Astrocyte (in vitro differentiated cells and primary cell): ENCODE measurements at regions not wholly inside any gene's neighbourhood (a gene's known extent, or its start where the extent isn't known, plus 50 kb on each side); places are given as distances from the start of the nearest gene placed in this dataset.

ENCODE experiments used
- DNase-seq: peaks from one replicate; pipeline ENCODE4 v3.0.0-alpha.2; 2010; ENCODE audit warnings: low read depth
- FAIRE-seq: peaks from 2 replicates; lab custom pipeline; 2011; peaks lifted over from hg19 to GRCh38; lab: Jason Lieb, UNC
- H2AFZ ChIP-seq: 2 replicates; pipeline ENCODE4 v1.6.0; 2012; ENCODE audit warnings: low read depth, low read length, inconsistent platforms
- H3K27ac ChIP-seq: 2 replicates; pipeline ENCODE4 v1.5.1; 2011; ENCODE audit warnings: low read depth, low read length, inconsistent platforms
- H3K27me3 ChIP-seq: 2 replicates; pipeline ENCODE4 v1.6.0; 2011; ENCODE audit warnings: low read length, inconsistent platforms; ENCODE audit not compliant: insufficient read depth
- H3K36me3 ChIP-seq: 2 replicates; pipeline ENCODE4 v1.5.1; 2011; ENCODE audit warnings: low read length, inconsistent platforms; ENCODE audit not compliant: insufficient read depth
- H3K4me1 ChIP-seq: 2 replicates; pipeline ENCODE4 v1.5.1; 2011; ENCODE audit warnings: low read length, inconsistent platforms; ENCODE audit not compliant: insufficient read depth
- H3K4me2 ChIP-seq: 2 replicates; pipeline ENCODE4 v1.6.0; 2012; ENCODE audit warnings: low read length, inconsistent platforms
- H3K4me3 ChIP-seq: 2 replicates; pipeline ENCODE4 v1.5.1; 2011; ENCODE audit warnings: low read depth, mild to moderate bottlenecking, low read length, inconsistent platforms; ENCODE audit not compliant: insufficient read depth
- H3K79me2 ChIP-seq: 2 replicates; pipeline ENCODE4 v1.6.0; 2012; ENCODE audit warnings: mild to moderate bottlenecking, low read length, inconsistent platforms; ENCODE audit not compliant: insufficient read depth
- H3K9ac ChIP-seq: 2 replicates; pipeline ENCODE4 v1.6.0; 2012; ENCODE audit warnings: mild to moderate bottlenecking, low read length, inconsistent platforms
- H3K9me3 ChIP-seq: 2 replicates; pipeline ENCODE4 v1.5.1; 2012; ENCODE audit warnings: low read depth, mild to moderate bottlenecking, low read length, inconsistent platforms; ENCODE audit not compliant: insufficient read depth
- H4K20me1 ChIP-seq: 2 replicates; pipeline ENCODE4 v1.6.0; 2012; ENCODE audit warnings: low read length, inconsistent platforms; ENCODE audit not compliant: insufficient read depth
- H3K27ac Mint-ChIP-seq: one replicate; pipeline ENCODE4 v1.8.0; 2021; ENCODE audit warnings: mild to moderate bottlenecking, mixed read lengths; ENCODE audit not compliant: unreplicated experiment
- H3K27me3 Mint-ChIP-seq: one replicate; pipeline ENCODE4 v1.8.0; 2021; ENCODE audit warnings: low read depth, mixed read lengths; ENCODE audit not compliant: unreplicated experiment
- H3K36me3 Mint-ChIP-seq: one replicate; pipeline ENCODE4 v1.8.0; 2021; ENCODE audit warnings: low read depth, mixed read lengths; ENCODE audit not compliant: unreplicated experiment
- H3K4me1 Mint-ChIP-seq: one replicate; pipeline ENCODE4 v1.8.0; 2021; ENCODE audit warnings: low read depth, mixed read lengths; ENCODE audit not compliant: unreplicated experiment
- H3K4me3 Mint-ChIP-seq: one replicate; pipeline ENCODE4 v1.8.0; 2021; ENCODE audit warnings: mild to moderate bottlenecking, moderate library complexity, mixed read lengths; ENCODE audit not compliant: unreplicated experiment
- H3K9me3 Mint-ChIP-seq: one replicate; pipeline ENCODE4 v1.8.0; 2021; ENCODE audit warnings: mild to moderate bottlenecking, mixed read lengths; ENCODE audit not compliant: unreplicated experiment
- CTCF ChIP-seq: IDR thresholded peaks from 2 replicates; pipeline ENCODE4 v1.5.1; 2011; ENCODE audit warnings: low read depth, mild to moderate bottlenecking, inconsistent platforms, low read length, moderate library complexity; ENCODE audit not compliant: insufficient read depth
- EZH2 ChIP-seq: IDR thresholded peaks from 2 replicates; pipeline ENCODE4 v1.6.1; 2012; ENCODE audit warnings: mild to moderate bottlenecking, low read length, inconsistent platforms; ENCODE audit not compliant: insufficient read depth

GRCh38 chr20:51142448-51142847 is 119.5 kb upstream of the KCNG1 start:
- no peak overlapping the region for H3K4me3 Mint-ChIP-seq
- no peak for FAIRE-seq
- no peaks in the 10 kb centered on the region for H3K79me2 ChIP-seq

GRCh38 chr20:51140671-51141070 is 117.8 kb upstream of the KCNG1 start:
- Histone ChIP-seq H3K27me3 (peaks cover 2% of the 10 kb centered on the region), H2AFZ (no peak overlapping the region), H3K4me2 (no peak overlapping the region), H3K27ac (no peak overlapping the region), H3K4me1 (no peaks in the 10 kb centered on the region), H3K79me2 (no peaks in the 10 kb centered on the region), H3K4me3 (no peak overlapping the region), H3K9ac (no peak overlapping the region), H4K20me1 (no peaks in the 10 kb centered on the region), H3K9me3 (no peaks in the 10 kb centered on the region), H3K36me3 (no peaks in the 10 kb centered on the region)
- Mint-ChIP-seq H3K4me3 (no peak overlapping the region), H3K36me3 (no peaks in the 10 kb centered on the region), H3K4me1 (peaks cover 4% of the 10 kb centered on the region), H3K9me3 (peaks cover 2% of the 10 kb centered on the region), H3K27me3 (peaks cover 26% of the 10 kb centered on the region), H3K27ac (no peak overlapping the region)
- TF ChIP-seq CTCF = no peak
- no peak for TF ChIP-seq EZH2
- no peak for DNase-seq
- FAIRE-seq = no peak

More at GRCh38 chr20:51142448-51142847, 119.5 kb upstream of the KCNG1 start:
- Mint-ChIP-seq H3K27me3 (peaks cover 26% of the 10 kb centered on the region), H3K9me3 (peaks cover 6% of the 10 kb centered on the region), H3K4me1 (peaks cover 1% of the 10 kb centered on the region), H3K36me3 (no peaks in the 10 kb centered on the region), H3K27ac (no peak overlapping the region)
- Histone ChIP-seq H2AFZ (no peak overlapping the region), H3K36me3 (no peaks in the 10 kb centered on the region), H3K4me1 (no peaks in the 10 kb centered on the region), H3K4me2 (no peak overlapping the region), H3K27me3 (peaks cover 2% of the 10 kb centered on the region), H3K27ac (no peak overlapping the region), H3K4me3 (no peak overlapping the region), H3K9me3 (no peaks in the 10 kb centered on the region), H3K9ac (no peak overlapping the region), H4K20me1 (no peaks in the 10 kb centered on the region)
- TF ChIP-seq CTCF = no peak
- no peak for TF ChIP-seq EZH2
- no peak for DNase-seq

GRCh38 chr20:51139891-51140290 is 117.0 kb upstream of the KCNG1 start:
- Mint-ChIP-seq H3K9me3 (no peaks in the 10 kb centered on the region), H3K27ac (no peak overlapping the region), H3K36me3 (no peaks in the 10 kb centered on the region), H3K4me3 (no peak overlapping the region), H3K4me1 (peaks cover 4% of the 10 kb centered on the region), H3K27me3 (peaks cover 22% of the 10 kb centered on the region)
- DNase-seq = no peak
- no peak overlapping the region for H3K9ac ChIP-seq
- H3K27me3 ChIP-seq = peaks cover 2% of the 10 kb centered on the region
- TF ChIP-seq CTCF (no peak), EZH2 (no peak)
- H3K4me3 ChIP-seq = no peak overlapping the region
- FAIRE-seq = no peak
- no peak overlapping the region for H3K4me2 ChIP-seq
- no peaks in the 10 kb centered on the region for H3K36me3 ChIP-seq
- no peaks in the 10 kb centered on the region for H3K79me2 ChIP-seq
- H3K9me3 ChIP-seq = no peaks in the 10 kb centered on the region
- H4K20me1 ChIP-seq = no peaks in the 10 kb centered on the region
- H3K27ac ChIP-seq = no peak overlapping the region
- H3K4me1 ChIP-seq = no peaks in the 10 kb centered on the region
- H2AFZ ChIP-seq = no peak overlapping the region
